Stimulated activated CD4-positive, alpha-beta T cell treated with anti-CD3 and anti-CD28 coated beads, Interleukin-1b, Interleukin-23, amount 100 ng/mL, for 24 hours (primary cell): ENCODE measurements at regions not wholly inside any gene's neighbourhood (a gene's known extent, or its start where the extent isn't known, plus 50 kb on each side); places are given as distances from the start of the nearest gene placed in this dataset.
"Not testable (repeated sequence)": the region's sequence is repeated elsewhere in the genome, so short reads cannot be mapped to it uniquely, and the experiment has no call there.

ENCODE experiments used
- DNase-seq, 4 experiments: peaks; one replicate each; pipeline ENCODE4 v3.0.0-alpha.2; 2020; ENCODE audit warnings: low read depth in 4 of 4, low spot score in 1 of 4

DNA sequence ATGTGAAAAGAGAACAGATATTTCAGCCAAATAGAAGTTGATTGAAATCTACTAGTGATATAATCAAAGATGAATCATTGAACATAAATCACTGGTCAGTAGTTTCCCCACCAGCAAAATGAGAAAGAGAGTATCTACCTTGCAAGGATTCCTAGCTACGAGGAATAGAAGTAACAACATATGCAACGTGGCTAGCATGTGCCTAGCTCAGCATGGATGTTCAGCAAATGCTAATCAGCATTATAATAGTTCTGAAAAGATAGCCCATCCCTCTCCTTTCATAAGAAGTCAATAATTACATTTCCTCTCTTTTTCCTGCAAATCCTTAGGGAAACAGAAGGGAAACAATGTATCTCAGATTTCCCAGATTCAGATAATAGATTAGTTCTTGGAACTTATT, 417.2 kb downstream of the SATB2 start:
- no peak for DNase-seq

DNA sequence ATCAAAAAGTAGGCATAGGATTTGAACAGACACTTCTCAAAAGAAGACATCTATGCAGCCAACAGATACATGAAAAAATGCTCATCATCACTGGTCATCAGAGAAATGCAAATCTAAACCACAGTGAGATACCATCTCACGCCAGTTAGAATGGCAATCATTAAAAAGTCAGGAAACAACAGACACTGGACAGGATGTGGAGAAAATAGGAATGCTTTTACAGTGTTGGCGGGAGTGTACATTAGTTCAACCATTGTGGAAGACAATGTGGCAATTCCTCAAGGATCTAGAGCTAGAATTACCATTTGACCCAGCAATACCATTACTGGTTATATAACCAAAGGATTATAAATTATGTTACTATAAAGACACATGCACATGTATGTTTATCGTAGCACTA, 424.0 kb downstream of the SATB2 start:
- DNase-seq: not testable (repeated sequence)

- no peak for DNase-seq
Measured at GRCh38 chr2:199025146-199025545, 432.6 kb downstream of the SATB2 start.

DNA sequence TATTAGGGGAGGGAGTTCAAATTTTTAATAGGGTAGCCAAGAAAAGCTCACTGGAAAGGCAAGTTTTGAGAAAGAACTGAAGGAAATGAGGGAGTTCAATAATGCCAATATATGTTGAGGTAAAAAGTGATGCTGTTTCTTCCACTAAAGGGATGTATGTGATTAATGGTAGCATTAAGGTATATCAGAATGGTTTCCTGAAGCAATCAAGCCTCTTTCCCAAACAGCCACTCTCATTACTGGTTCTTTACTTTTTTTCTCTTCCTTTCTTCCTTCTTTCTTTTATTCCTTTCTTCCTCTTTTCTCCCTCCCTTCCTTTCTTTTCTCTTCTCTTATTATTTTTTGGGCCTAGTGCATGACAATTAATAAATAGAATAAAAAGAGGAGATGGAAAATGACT, 433.5 kb downstream of the SATB2 start:
- no peak for DNase-seq

DNA sequence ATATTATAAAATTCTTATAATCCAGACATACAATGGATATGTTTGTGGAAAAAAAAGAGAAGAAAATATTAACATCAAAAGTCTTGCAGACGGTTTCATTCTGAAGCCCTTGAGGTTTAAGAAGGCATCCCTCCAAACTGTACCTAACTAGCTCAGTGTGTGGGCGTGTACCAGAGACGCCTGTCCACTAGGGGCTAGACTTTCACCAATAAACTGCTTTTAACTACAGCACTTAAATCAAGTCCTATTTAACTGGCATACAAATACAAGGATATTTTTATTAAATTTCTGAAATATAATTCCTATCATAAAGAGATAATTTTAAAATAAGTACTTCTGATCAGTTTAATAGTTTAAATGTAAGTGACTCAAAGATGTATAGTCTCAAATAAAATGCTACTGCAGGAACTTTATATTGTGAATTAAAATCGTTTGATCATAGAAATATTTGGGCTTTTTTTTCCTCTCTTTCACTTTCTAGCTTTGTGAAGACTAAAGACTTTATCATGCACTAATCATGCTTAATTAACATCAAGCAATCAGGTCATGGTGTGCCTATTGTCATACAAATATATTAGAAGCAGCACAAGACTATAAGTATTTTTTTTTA, 437.7 kb downstream of the SATB2 start:
- no peak for DNase-seq

GRCh38 chr2:199018826-199019225, 438.9 kb downstream of the SATB2 start:
- DNase-seq: no peak

- DNase-seq: no peak
Measured at GRCh38 chr2:199015072-199015471, 442.7 kb downstream of the SATB2 start.

- DNase-seq: no peak
Measured at GRCh38 chr2:199014226-199014625, 443.5 kb downstream of the SATB2 start.

DNA sequence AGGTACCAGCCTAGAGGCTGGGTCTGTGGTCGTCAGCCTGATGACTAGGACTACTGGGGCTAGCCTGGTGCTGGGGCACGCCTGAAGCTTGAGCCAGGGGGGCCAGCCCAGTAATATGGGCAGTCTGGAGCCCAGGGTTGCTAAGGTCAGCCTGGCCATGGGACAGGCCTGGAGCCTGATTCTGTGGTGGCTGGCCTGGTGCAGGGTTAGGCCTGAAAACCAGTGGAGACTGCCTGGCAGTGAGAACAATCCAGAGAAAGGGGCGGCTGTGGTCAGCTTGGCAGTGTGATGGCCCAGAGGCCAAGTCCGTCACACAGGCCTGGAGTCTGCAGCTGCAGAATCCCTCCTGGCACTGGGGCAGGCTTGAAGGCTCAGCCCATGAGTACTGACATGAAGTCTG, 445.8 kb downstream of the SATB2 start:
- no peak for DNase-seq

GRCh38 chr2:198994678-198995077, 463.1 kb downstream of the SATB2 start:
- DNase-seq: no peak

DNA sequence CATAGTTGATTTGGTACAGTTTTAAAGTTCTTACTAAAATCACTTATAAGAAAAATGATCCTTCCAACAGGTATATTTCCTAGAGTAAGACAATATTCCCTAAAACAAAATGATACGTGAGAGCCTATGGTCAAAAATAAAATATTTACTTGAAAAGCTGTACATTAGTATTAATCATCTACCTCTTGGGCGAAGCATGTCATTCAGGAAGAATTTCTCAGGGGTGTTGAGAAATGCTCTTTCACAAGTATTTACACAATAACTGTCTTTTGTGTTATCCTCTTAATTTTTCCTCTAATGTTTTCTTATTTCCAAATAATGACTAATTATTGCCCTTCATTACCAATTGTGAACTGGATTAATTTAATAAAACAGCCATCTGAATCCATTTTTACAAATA, 466.3 kb downstream of the SATB2 start:
- no peak for DNase-seq

- DNase-seq: no peak
Measured at GRCh38 chr2:198975779-198976178, 482.0 kb downstream of the SATB2 start.

GRCh38 chr2:198973785-198974184, 484.0 kb downstream of the SATB2 start:
- no peak for DNase-seq

DNA sequence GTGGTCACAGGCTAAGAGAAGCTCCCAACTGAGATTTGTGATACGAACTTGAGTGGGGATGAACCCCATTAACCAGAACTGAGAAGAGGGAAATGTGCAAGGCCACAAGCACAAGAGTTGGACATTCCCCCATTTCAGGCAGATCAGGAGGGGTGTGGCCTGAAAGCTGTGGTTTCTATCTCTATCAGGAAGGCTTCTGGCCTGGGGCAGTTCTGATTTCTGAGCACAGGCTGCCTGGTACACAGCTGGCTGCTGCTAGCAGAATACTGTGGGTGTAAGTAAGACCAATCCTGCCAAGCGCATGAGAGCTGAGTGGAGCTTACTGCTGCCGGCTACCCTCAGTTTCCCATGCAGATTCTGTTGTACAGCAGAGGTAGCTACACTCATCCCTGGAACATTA, 484.6 kb downstream of the SATB2 start:
- DNase-seq: no peak

DNA sequence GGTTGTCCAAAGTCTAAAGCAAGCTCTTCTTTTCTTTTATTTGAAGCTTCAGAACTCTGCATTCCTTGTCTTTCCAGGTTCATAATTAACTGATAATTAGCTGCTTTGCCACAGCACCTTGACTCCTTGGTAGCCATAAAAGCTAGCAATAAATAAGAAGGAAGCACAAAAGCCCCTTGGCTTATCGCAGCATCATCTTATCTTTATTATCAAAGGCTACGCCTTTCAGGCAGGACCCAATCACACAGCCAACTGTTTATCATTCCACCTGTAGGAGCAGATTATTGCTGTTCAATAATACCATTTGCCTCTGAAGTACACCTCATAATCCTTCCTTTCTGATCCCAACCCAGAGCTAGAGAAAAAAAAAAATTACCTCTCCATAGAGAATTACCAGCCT, 489.2 kb downstream of the SATB2 start:
- no peak for DNase-seq

DNA sequence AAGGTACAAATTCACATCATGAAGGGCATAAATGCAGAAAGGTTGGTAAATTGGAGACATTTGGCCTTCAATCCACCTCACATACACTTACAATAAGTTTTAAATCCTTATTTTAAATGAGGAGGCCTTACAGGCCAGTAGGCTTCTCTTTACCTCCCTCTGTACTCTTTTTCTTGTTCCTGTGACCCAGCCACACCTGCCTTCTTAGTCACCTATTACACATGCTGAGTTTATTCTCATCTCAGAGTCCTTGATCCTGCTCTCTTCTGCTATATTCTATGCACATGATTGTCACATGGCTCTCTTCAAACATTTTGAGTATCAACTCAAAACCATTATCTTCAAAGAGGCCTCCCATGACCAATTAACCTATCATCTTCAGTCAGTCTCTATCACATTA, 491.5 kb downstream of the SATB2 start:
- no peak for DNase-seq

- DNase-seq: no peak
Measured at GRCh38 chr2:198961547-198961946, 496.2 kb downstream of the SATB2 start.

GRCh38 chr2:198957181-198957580, 500.6 kb downstream of the SATB2 start:
- no peak for DNase-seq

- no peak for DNase-seq
Measured at GRCh38 chr2:198953328-198953727, 504.4 kb downstream of the SATB2 start.

GRCh38 chr2:198950803-198951202, 506.9 kb downstream of the SATB2 start:
- no peak for DNase-seq

GRCh38 chr2:198945496-198945895, 512.2 kb downstream of the SATB2 start:
- no peak for DNase-seq

DNA sequence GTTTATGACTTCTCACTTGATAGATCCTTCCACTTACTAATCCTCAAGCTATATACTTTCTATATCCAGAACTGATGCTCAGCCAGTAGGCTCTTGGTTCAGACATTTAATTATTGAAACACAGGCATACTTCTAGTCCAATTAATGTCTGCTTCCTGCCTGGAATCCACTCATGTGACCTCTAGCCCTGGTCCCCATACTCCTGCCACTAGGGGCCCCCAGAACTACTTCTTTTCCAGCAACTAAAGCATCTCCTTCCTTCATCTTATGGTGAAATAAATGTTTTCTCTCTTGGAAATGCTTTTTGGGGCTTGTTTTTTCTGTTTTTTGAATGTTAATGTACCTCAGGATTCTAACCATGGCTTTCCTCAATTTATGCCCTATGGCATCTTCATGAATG, 527.6 kb downstream of the SATB2 start:
- DNase-seq: no peak

DNA sequence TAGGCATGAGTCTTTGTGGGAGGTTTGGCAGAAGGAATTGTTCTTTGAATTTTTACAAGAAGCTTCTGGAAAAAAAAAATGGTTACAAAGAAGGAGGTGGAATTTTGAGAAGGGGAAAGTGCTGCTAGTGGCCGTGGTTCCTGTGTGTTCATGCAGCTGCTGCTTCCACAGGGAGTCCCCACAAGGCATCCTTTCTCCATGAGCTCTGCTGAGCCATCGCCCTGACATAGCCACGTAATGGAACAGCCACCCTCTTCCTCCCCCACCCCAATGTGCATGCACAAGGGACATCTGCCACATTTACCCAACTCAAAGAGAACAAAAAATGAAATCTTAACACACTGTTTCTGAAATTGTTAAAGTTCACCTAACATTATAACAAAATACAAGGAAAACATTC, 529.7 kb downstream of the SATB2 start:
- DNase-seq: no peak
